ENCODE measurements at regions not wholly inside any gene's neighbourhood (a gene's known extent, or its start where the extent isn't known, plus 50 kb on each side); places are given as distances from the start of the nearest gene placed in this dataset.

GRCh38 chr12:41745593-41745992 lies 399.1 kb downstream of the GXYLT1 start:
- DNase-seq = no peak

DNA sequence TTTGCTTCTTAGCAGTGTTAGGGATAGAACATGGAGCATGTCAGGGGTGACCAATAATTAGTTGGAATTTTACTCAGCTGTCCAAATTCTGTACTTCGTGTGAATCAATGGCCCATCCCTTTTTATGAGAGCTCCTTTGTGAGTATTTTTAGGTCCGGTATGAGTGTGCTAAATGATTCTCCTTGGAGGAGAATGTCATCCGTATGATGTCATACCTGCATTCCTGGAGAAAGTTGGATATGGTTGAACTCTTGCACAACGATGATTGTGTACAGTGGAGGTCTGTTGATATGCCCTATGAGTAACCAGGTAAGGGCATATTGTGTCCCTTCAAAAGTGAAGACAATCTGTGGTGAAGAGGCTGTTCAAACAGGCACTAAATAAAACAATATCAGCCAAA lies 400.8 kb downstream of the GXYLT1 start:
- DNase-seq = no peak

GRCh38 chr12:41739066-41739465 lies 405.6 kb downstream of the GXYLT1 start:
- DNase-seq = no peak

DNA sequence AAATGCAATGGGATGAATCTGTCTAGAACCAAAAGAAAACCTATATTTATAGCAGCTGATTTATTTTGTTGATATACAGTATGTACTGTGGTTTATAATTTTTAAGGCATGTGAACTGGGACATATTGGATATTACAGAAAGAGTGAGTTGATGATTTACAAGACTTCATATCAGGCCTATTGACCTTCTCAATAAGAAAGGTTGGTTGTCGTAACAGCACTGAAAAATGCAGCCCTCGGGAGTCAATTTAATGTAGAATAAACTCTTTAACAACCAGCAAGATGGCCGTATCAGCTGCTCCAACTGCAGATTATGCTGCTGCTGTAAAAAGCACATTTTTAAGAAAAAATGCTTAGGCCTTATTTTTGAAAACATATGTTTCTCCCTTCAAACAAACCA lies 407.3 kb downstream of the GXYLT1 start:
- DNase-seq = no peak

GRCh38 chr12:41736436-41736835 lies 408.2 kb downstream of the GXYLT1 start:
- DNase-seq = no peak

GRCh38 chr12:41731691-41732090 lies 413.0 kb downstream of the GXYLT1 start:
- DNase-seq = no peak

- DNase-seq = no peak
Observed at GRCh38 chr12:41731061-41731460, 413.6 kb downstream of the GXYLT1 start.

- peak in 3 of 4 experiments; percentile 4 to 7 (median 4) for DNase-seq
Observed at GRCh38 chr12:41724216-41724615, 420.5 kb downstream of the GXYLT1 start.

DNA sequence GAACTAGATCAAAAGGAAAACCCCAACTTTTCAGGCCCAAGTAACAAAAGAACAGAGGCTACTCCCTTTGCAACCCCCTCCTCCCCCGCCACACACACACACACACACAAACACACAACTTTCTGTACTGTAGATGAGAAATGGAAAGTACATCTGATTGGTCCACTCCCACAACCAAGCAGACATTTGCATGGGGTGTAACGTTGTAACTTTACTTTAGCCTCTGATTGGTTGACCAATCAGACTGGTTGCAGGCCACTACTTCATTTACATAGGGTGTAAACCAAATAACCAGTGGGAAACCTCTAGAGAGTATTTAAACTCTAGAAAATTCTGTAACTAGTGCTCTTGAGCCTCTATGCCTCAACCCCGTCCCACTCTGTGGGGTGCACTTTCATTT lies 425.5 kb downstream of the GXYLT1 start:
- DNase-seq = no peak

GRCh38 chr12:41715256-41715655 lies 429.4 kb downstream of the GXYLT1 start:
- no peak for DNase-seq

- DNase-seq = peak in 2 of 4 experiments; percentile 4 to 5
Observed at GRCh38 chr12:41709463-41710285, 435.0 kb downstream of the GXYLT1 start.

GRCh38 chr12:41709012-41709411 lies 435.7 kb downstream of the GXYLT1 start:
- no peak for DNase-seq

- DNase-seq = no peak
Observed at GRCh38 chr12:41706376-41706775, 438.3 kb downstream of the GXYLT1 start.

DNA sequence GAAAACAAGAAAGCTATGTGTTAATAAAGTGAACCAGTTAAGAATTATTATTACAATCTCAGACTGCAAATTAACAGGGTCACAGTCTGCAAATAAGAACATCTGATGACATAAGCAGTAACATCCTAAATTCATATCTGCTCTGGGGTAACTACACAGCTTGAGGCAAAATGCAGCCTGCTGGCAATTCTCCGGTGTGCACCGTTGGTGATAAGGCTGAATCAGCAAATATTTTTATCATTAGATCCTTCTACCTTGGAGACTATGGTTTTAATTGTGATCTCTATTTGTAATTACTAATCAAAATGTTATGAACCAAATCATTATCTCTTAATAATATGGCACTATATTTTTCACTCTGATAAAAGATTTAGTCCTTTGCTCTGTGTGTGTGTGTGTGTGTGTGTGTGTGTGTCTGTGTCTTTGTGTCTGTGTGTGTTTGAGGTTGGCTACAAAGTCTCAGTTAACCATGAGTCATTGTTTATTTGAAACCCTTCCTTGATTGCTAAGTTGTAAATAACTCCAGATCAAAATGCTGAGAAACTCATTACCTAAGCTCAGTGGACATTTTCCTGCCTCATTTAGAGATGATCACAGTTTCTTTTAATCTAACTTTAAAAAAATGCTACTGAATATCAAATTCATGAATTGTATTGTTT lies 442.6 kb downstream of the GXYLT1 start:
- DNase-seq = no peak

GRCh38 chr12:41700940-41701339 lies 443.7 kb downstream of the GXYLT1 start:
- DNase-seq = no peak

- DNase-seq = no peak
Observed at GRCh38 chr12:41699658-41700057, 445.0 kb downstream of the GXYLT1 start.

DNA sequence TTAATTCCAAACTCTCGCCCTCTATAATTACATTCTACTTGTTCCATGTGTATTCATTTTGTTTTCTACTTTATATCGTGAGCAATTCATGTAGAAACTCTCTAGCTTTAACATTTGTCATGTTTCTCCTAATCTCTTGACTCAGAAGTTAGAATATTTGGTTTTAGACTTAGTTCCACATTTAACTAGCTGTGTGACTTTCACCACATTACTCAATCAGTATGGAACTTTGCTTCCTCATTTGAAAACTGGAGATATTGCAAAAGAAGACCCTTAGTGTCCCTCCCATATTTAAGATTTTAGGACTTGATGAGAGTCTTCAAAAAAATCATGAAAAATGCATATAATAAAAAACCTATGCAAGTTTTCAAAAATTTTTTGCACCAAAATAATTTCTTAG lies 447.5 kb downstream of the GXYLT1 start:
- DNase-seq = peak; percentile 21 to 88 (median 66)

DNA sequence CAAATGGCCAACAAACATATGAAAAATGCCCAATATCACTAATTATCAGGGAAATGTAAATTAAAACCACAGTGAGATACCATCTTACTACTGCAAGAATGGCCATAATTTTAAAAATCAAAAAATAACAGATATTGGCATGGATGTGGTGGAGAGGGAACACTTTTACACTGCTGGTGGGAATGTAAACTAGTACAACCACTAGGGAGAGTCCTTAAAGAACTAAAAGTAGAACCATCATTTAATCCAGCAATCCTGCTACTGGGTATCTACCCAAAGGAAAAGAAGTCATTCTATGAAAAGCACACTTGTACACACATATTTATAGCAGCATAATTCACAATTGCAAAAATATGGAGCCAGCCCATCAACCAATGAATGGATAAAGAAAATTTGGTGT lies 459.7 kb downstream of the GXYLT1 start:
- no peak for DNase-seq

- DNase-seq = no peak
Observed at GRCh38 chr12:41683513-41684240, 461.0 kb downstream of the GXYLT1 start.

- DNase-seq = no peak
Observed at GRCh38 chr12:41683023-41683422, 461.7 kb downstream of the GXYLT1 start.

- DNase-seq = no peak
Observed at GRCh38 chr12:41681898-41682297, 462.8 kb downstream of the GXYLT1 start.

DNA sequence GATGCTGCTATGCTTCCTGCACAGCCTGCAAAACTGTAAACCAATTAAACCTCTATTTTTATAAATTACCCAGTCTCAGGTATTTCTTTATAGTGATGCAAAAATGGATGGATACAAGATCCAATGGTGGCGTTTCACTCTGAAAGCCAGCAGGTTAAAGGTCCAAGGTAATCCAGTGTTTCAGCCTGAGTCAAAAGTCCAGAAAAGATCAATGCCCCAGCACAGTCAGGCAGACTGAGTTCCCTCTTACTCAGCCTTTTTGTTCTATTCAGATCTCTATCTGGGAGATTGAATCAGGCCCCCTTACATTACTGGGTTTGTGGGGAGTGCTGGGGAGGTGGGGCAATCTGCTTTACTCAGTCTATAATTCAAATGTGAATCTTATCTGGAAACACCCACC lies 464.5 kb downstream of the GXYLT1 start:
- DNase-seq = no peak

- DNase-seq = peak; percentile 13 to 63 (median 49)
Observed at GRCh38 chr12:41663598-41664265, 475.6 kb downstream of the PDZRN4 start.
